ENCODE measurements at regions not wholly inside any gene's neighbourhood (a gene's known extent, or its start where the extent isn't known, plus 50 kb on each side); places are given as distances from the start of the nearest gene placed in this dataset.

DNA sequence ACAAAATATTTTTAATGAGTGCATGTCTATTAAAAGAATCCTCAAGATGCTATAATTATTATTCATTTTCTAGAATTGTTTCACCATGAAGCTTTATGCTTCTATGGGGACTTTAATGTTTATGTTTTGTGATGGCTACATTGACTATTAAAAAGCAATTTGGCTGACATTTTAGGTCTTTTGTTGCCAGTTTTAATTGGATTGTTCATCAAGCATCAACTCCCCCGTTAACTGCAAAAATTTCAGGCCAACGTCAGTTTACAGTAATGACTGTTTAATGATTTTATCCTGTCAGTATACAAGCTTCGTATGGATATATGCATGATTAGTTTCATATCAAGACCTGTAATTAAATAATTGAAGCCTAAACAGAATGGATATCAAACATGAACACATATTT is 422.8 kb downstream of the SH2D1A start:
- Histone ChIP-seq H3K9ac (ENCODE audit: low read depth in 1 of 2, low read length in 2 of 2) (no peak overlapping the region), H3K9me3 (ENCODE audit: control insufficient read depth in 4 of 4, low read length in 3 of 4) (no peaks in the 10 kb centered on the region), H3K4me1 (ENCODE audit: control insufficient read depth in 4 of 4, insufficient read depth in 4 of 4, low read length in 3 of 4) (no peaks in the 10 kb centered on the region), H3K27ac (ENCODE audit: low read depth in 1 of 2, low read length in 2 of 2) (no peak overlapping the region), H3K27me3 (ENCODE audit: control insufficient read depth in 4 of 4, insufficient read depth in 4 of 4, low read length in 3 of 4) (no peaks in the 10 kb centered on the region), H3K4me3 (ENCODE audit: low read depth in 1 of 3, low read length in 3 of 3) (no peak overlapping the region), H3K36me3 (ENCODE audit: control insufficient read depth in 4 of 4, insufficient read depth in 3 of 4, low read depth in 1 of 4, low read length in 3 of 4) (no peaks in the 10 kb centered on the region)
- no peak for TF ChIP-seq HNF4A (conservative IDR thresholded peaks at IDR 0.05)
- TF ChIP-seq, protein P1, sequence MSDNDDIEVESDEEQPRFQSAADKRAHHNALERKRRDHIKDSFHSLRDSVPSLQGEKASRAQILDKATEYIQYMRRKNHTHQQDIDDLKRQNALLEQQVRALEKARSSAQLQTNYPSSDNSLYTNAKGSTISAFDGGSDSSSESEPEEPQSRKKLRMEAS (IDR thresholded peaks at IDR 0.05) = no peak
- TF ChIP-seq HNF4G (IDR thresholded peaks at IDR 0.05) = no peak
- TF ChIP-seq FOXA2 (IDR thresholded peaks at IDR 0.05) = no peak
- TF ChIP-seq RAD21 (IDR thresholded peaks at IDR 0.05) = no peak
- TF ChIP-seq GABPA (IDR thresholded peaks at IDR 0.05 in 1 of 2, conservative IDR thresholded peaks at IDR 0.05 in 1 of 2) = no peak
- TF ChIP-seq RXRA (IDR thresholded peaks at IDR 0.05) = no peak
- TF ChIP-seq FOXA1 (IDR thresholded peaks at IDR 0.05) = no peak
- TF ChIP-seq, protein P2, sequence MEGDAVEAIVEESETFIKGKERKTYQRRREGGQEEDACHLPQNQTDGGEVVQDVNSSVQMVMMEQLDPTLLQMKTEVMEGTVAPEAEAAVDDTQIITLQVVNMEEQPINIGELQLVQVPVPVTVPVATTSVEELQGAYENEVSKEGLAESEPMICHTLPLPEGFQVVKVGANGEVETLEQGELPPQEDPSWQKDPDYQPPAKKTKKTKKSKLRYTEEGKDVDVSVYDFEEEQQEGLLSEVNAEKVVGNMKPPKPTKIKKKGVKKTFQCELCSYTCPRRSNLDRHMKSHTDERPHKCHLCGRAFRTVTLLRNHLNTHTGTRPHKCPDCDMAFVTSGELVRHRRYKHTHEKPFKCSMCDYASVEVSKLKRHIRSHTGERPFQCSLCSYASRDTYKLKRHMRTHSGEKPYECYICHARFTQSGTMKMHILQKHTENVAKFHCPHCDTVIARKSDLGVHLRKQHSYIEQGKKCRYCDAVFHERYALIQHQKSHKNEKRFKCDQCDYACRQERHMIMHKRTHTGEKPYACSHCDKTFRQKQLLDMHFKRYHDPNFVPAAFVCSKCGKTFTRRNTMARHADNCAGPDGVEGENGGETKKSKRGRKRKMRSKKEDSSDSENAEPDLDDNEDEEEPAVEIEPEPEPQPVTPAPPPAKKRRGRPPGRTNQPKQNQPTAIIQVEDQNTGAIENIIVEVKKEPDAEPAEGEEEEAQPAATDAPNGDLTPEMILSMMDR (IDR thresholded peaks at IDR 0.05; ENCODE audit: low read depth, low read length, missing input control) = no peak
- TF ChIP-seq, protein P3, sequence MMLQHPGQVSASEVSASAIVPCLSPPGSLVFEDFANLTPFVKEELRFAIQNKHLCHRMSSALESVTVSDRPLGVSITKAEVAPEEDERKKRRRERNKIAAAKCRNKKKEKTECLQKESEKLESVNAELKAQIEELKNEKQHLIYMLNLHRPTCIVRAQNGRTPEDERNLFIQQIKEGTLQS (IDR thresholded peaks at IDR 0.05) = no peak
- TF ChIP-seq EGR1 (IDR thresholded peaks at IDR 0.05; ENCODE audit: low read depth in 2 of 2) = no peak
- no peak for DNase-seq (ENCODE audit: low spot score)
- WGBS = 80% methylated on average over 3 of the region's 3 CpGs

DNA sequence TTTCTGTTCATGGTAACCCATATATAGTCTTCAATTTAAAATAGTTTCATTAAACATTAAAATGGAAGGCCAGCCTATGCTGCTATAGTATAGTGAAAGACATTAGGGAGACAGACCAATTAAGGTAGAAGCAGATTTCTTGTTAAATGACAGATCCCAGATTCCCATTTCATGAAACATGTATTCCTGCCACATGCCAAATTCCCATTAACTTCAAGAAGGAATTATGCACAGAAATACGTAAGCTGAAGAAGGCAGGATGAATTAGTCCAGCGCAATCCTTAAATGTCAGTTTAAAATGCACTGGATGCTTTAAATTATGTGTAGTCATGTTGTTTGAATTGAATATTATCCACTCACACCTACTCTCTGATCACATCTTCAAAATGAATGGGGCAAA is 424.9 kb downstream of the SH2D1A start:
- 99% methylated on average over 2 of the region's 2 CpGs for WGBS
- Histone ChIP-seq H3K4me1 (ENCODE audit: control insufficient read depth in 4 of 4, insufficient read depth in 4 of 4, low read length in 3 of 4) (no peaks in the 10 kb centered on the region), H3K9ac (ENCODE audit: low read depth in 1 of 2, low read length in 2 of 2) (no peak overlapping the region), H3K36me3 (ENCODE audit: control insufficient read depth in 4 of 4, insufficient read depth in 3 of 4, low read depth in 1 of 4, low read length in 3 of 4) (no peaks in the 10 kb centered on the region), H3K27me3 (ENCODE audit: control insufficient read depth in 4 of 4, insufficient read depth in 4 of 4, low read length in 3 of 4) (no peaks in the 10 kb centered on the region), H3K9me3 (ENCODE audit: control insufficient read depth in 4 of 4, low read length in 3 of 4) (no peaks in the 10 kb centered on the region), H3K27ac (ENCODE audit: low read depth in 1 of 2, low read length in 2 of 2) (no peak overlapping the region), H3K4me3 (ENCODE audit: low read depth in 1 of 3, low read length in 3 of 3) (no peak overlapping the region)
- DNase-seq (ENCODE audit: low spot score) = no peak
- TF ChIP-seq HNF4G (IDR thresholded peaks at IDR 0.05) = no peak
- TF ChIP-seq TAF1 (conservative IDR thresholded peaks at IDR 0.05) = no peak
- TF ChIP-seq JUND (IDR thresholded peaks at IDR 0.05) = no peak
- no peak for TF ChIP-seq HNF4A (conservative IDR thresholded peaks at IDR 0.05)
- TF ChIP-seq, protein P1 (IDR thresholded peaks at IDR 0.05) = no peak
- no peak for TF ChIP-seq EGR1 (IDR thresholded peaks at IDR 0.05; ENCODE audit: low read depth in 2 of 2)
- TF ChIP-seq, protein P2 (IDR thresholded peaks at IDR 0.05; ENCODE audit: low read depth, low read length, missing input control) = no peak
- TF ChIP-seq, protein P4, sequence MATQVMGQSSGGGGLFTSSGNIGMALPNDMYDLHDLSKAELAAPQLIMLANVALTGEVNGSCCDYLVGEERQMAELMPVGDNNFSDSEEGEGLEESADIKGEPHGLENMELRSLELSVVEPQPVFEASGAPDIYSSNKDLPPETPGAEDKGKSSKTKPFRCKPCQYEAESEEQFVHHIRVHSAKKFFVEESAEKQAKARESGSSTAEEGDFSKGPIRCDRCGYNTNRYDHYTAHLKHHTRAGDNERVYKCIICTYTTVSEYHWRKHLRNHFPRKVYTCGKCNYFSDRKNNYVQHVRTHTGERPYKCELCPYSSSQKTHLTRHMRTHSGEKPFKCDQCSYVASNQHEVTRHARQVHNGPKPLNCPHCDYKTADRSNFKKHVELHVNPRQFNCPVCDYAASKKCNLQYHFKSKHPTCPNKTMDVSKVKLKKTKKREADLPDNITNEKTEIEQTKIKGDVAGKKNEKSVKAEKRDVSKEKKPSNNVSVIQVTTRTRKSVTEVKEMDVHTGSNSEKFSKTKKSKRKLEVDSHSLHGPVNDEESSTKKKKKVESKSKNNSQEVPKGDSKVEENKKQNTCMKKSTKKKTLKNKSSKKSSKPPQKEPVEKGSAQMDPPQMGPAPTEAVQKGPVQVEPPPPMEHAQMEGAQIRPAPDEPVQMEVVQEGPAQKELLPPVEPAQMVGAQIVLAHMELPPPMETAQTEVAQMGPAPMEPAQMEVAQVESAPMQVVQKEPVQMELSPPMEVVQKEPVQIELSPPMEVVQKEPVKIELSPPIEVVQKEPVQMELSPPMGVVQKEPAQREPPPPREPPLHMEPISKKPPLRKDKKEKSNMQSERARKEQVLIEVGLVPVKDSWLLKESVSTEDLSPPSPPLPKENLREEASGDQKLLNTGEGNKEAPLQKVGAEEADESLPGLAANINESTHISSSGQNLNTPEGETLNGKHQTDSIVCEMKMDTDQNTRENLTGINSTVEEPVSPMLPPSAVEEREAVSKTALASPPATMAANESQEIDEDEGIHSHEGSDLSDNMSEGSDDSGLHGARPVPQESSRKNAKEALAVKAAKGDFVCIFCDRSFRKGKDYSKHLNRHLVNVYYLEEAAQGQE (IDR thresholded peaks at IDR 0.05) = no peak
- TF ChIP-seq, protein P5, sequence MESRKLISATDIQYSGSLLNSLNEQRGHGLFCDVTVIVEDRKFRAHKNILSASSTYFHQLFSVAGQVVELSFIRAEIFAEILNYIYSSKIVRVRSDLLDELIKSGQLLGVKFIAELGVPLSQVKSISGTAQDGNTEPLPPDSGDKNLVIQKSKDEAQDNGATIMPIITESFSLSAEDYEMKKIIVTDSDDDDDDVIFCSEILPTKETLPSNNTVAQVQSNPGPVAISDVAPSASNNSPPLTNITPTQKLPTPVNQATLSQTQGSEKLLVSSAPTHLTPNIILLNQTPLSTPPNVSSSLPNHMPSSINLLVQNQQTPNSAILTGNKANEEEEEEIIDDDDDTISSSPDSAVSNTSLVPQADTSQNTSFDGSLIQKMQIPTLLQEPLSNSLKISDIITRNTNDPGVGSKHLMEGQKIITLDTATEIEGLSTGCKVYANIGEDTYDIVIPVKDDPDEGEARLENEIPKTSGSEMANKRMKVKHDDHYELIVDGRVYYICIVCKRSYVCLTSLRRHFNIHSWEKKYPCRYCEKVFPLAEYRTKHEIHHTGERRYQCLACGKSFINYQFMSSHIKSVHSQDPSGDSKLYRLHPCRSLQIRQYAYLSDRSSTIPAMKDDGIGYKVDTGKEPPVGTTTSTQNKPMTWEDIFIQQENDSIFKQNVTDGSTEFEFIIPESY (IDR thresholded peaks at IDR 0.05) = no peak
- TF ChIP-seq FOXA1 (IDR thresholded peaks at IDR 0.05) = no peak
- TF ChIP-seq, protein P3 (IDR thresholded peaks at IDR 0.05) = no peak
- no peak for TF ChIP-seq FOXA2 (IDR thresholded peaks at IDR 0.05)
- TF ChIP-seq SP1 (IDR thresholded peaks at IDR 0.05) = no peak
- TF ChIP-seq GABPA (IDR thresholded peaks at IDR 0.05 in 1 of 2, conservative IDR thresholded peaks at IDR 0.05 in 1 of 2) = no peak
- TF ChIP-seq RAD21 (IDR thresholded peaks at IDR 0.05) = no peak
- TF ChIP-seq YY1 (IDR thresholded peaks at IDR 0.05) = no peak
- TF ChIP-seq NR2F2 (IDR thresholded peaks at IDR 0.05) = no peak
- TF ChIP-seq RXRA (IDR thresholded peaks at IDR 0.05) = no peak
